ENCODE measurements at regions not wholly inside any gene's neighbourhood (a gene's known extent, or its start where the extent isn't known, plus 50 kb on each side); places are given as distances from the start of the nearest gene placed in this dataset.

GRCh38 chr15:60135961-60136360 is 131.8 kb downstream of the FOXB1 start:
- TF ChIP-seq CTCF (IDR thresholded peaks at IDR 0.05; ENCODE audit: insufficient read depth, low read length) (no peak), REST (IDR thresholded peaks at IDR 0.05; ENCODE audit: insufficient replicate concordance, low read depth) (no peak)

All from HL-60 (cell line).